HEK293 (cell line): ENCODE measurements at regions not wholly inside any gene's neighbourhood (a gene's known extent, or its start where the extent isn't known, plus 50 kb on each side); places are given as distances from the start of the nearest gene placed in this dataset.

Source experiments
- CTCF ChIA-PET: fragments of 350-600 bp; formaldehyde crosslinking; extraction: SDS; loops from one replicate; lab custom pipeline; 2021; ENCODE audit warnings: antibody characterized with exemption; lab: Yijun Ruan, JAX
- POLR2A ChIA-PET: fragments of 300-600 bp; formaldehyde crosslinking; extraction: SDS; loops from one replicate; lab custom pipeline; 2020; ENCODE audit warnings: antibody characterized with exemption, inconsistent platforms; lab: Yijun Ruan, JAX
- H3K27ac ChIP-seq: fragments of 200-500 bp; sonication (Bioruptor generic); 2 replicates; pipeline ENCODE4 v1.5.1; 2014; ENCODE audit warnings: low read depth, low read length, control low read depth, inconsistent platforms; ENCODE audit errors: extremely low read depth
- H3K36me3 ChIP-seq, 2 experiments: fragments of 200-500 bp in 1 of 2; sonication (Bioruptor generic) in 1 of 2; 1 replicate in 1 of 2; 2 replicates in 1 of 2; pipeline ENCODE4 v1.5.1; 2014 to 2017; ENCODE audit warnings: inconsistent platforms in 2 of 2, low read length in 2 of 2; ENCODE audit not compliant: control insufficient read depth in 2 of 2, insufficient read depth in 1 of 2
- H3K4me1 ChIP-seq: fragments of 200-500 bp; sonication (Bioruptor generic); 2 replicates; pipeline ENCODE4 v1.5.1; 2014; ENCODE audit warnings: mild to moderate bottlenecking, low read length, inconsistent platforms; ENCODE audit not compliant: control insufficient read depth, insufficient read depth
- H3K4me3 ChIP-seq: 2 replicates; pipeline ENCODE4 v1.5.1; 2011; ENCODE audit warnings: low read depth, mild to moderate bottlenecking, control low read depth, low read length, moderate library complexity
- H3K9me3 ChIP-seq: fragments of 200-500 bp; sonication (Bioruptor generic); 2 replicates; pipeline ENCODE4 v1.5.1; 2014; ENCODE audit warnings: low read depth, low read length, inconsistent platforms; ENCODE audit not compliant: control insufficient read depth, insufficient read depth
- GLI2 ChIP-seq: fragments of 450-650 bp; formaldehyde crosslinking; IDR thresholded peaks from 2 replicates; pipeline ENCODE4; 2017; ENCODE audit warnings: missing biosample characterization, missing genetic modification characterization, low read depth, borderline replicate concordance
- IKZF3 ChIP-seq: fragments of 450-650 bp; IDR thresholded peaks from 2 replicates; pipeline ENCODE4 v1.5.0; 2018; ENCODE audit warnings: missing biosample characterization, mild to moderate bottlenecking, missing genetic modification characterization, moderate library complexity
- KLF8 ChIP-seq: fragments of 450-650 bp; formaldehyde crosslinking; IDR thresholded peaks from 2 replicates; pipeline ENCODE4 v1.5.1; 2016; ENCODE audit warnings: missing biosample characterization, missing genetic modification characterization
- MEIS1 ChIP-seq: sonication (generic); formaldehyde crosslinking; IDR thresholded peaks from 2 replicates; pipeline ENCODE4 v1.8.1; 2022; ENCODE audit warnings: missing genetic modification reagents, mild to moderate bottlenecking, borderline replicate concordance
- PRDM1 ChIP-seq: fragments of 450-650 bp; formaldehyde crosslinking; IDR thresholded peaks from 2 replicates; pipeline ENCODE4; 2016; ENCODE audit warnings: missing biosample characterization, missing genetic modification characterization
- REST ChIP-seq: fragments of 450-650 bp; formaldehyde crosslinking; IDR thresholded peaks from 2 replicates; pipeline ENCODE4 v1.5.1; 2016; ENCODE audit warnings: missing biosample characterization, missing genetic modification characterization
- ZBTB21 ChIP-seq: fragments of 450-650 bp; formaldehyde crosslinking; IDR thresholded peaks from 2 replicates; pipeline ENCODE4 v1.5.1; 2017; ENCODE audit warnings: missing biosample characterization, missing genetic modification characterization
- ZFHX2 ChIP-seq: fragments of 450-650 bp; formaldehyde crosslinking; conservative IDR thresholded peaks from 2 replicates; pipeline ENCODE4 v1.5.1; 2016; ENCODE audit warnings: missing biosample characterization, missing genetic modification characterization
- ZFP69B ChIP-seq: fragments of 450-650 bp; formaldehyde crosslinking; IDR thresholded peaks from 2 replicates; pipeline ENCODE4 v1.5.1; 2016; ENCODE audit warnings: missing biosample characterization, missing genetic modification characterization
- ZNF121 ChIP-seq: fragments of 450-650 bp; formaldehyde crosslinking; IDR thresholded peaks from 2 replicates; pipeline ENCODE4 v1.5.1; 2016; ENCODE audit warnings: missing biosample characterization, missing genetic modification characterization
- ZNF473 ChIP-seq: fragments of 450-650 bp; formaldehyde crosslinking; IDR thresholded peaks from 2 replicates; pipeline ENCODE4 v1.5.1; 2017; ENCODE audit warnings: missing biosample characterization, missing genetic modification characterization
- ZNF48 ChIP-seq: fragments of 450-650 bp; formaldehyde crosslinking; IDR thresholded peaks from 2 replicates; pipeline ENCODE4 v1.5.1; 2016; ENCODE audit warnings: missing biosample characterization, missing genetic modification characterization
- ZNF510 ChIP-seq: fragments of 450-650 bp; formaldehyde crosslinking; IDR thresholded peaks from 2 replicates; pipeline ENCODE4 v1.5.1; 2018; ENCODE audit warnings: mild to moderate bottlenecking, missing genetic modification characterization, missing biosample characterization; ENCODE audit not compliant: insufficient replicate concordance
- ZNF548 ChIP-seq: fragments of 450-650 bp; formaldehyde crosslinking; IDR thresholded peaks from 2 replicates; pipeline ENCODE4 v1.5.1; 2016; ENCODE audit warnings: missing biosample characterization, missing genetic modification characterization
- ZNF555 ChIP-seq: fragments of 450-650 bp; formaldehyde crosslinking; conservative IDR thresholded peaks from 2 replicates; pipeline ENCODE4 v1.5.1; 2017; ENCODE audit warnings: missing biosample characterization, mild to moderate bottlenecking, missing genetic modification characterization, inconsistent platforms
- ZNF560 ChIP-seq: fragments of 450-650 bp; formaldehyde crosslinking; IDR thresholded peaks from 2 replicates; pipeline ENCODE4 v1.5.1; 2017; ENCODE audit warnings: missing biosample characterization, missing genetic modification characterization, borderline replicate concordance
- ZNF596 ChIP-seq: fragments of 450-650 bp; IDR thresholded peaks from 2 replicates; pipeline ENCODE4 v1.5.0; 2018; ENCODE audit warnings: missing biosample characterization, mild to moderate bottlenecking, missing genetic modification characterization, moderate library complexity
- ZNF621 ChIP-seq: fragments of 450-650 bp; formaldehyde crosslinking; IDR thresholded peaks from 2 replicates; pipeline ENCODE4 v1.5.1; 2017; ENCODE audit warnings: missing biosample characterization, missing genetic modification characterization
- ZNF830 ChIP-seq: fragments of 450-650 bp; IDR thresholded peaks from 2 replicates; pipeline ENCODE4 v1.5.0; 2018; ENCODE audit warnings: missing biosample characterization, missing genetic modification characterization, low read depth, mild to moderate bottlenecking, moderate library complexity

GRCh38 chrX:102029026-102029425, 96.5 kb upstream of the TCEAL2 start:
- no peak overlapping the region for H3K4me3 ChIP-seq
- TF ChIP-seq PRDM1 (tag by site-specific recombination) (no peak), ZFP69B (tag by site-specific recombination) (no peak), IKZF3 (tag by site-specific recombination) (no peak), ZNF596 (tag by site-specific recombination) (no peak), ZNF121 (tag by site-specific recombination) (no peak)
- CTCF ChIA-PET = no interaction called here
- POLR2A ChIA-PET = no interaction called here
- H3K27ac ChIP-seq = no peak overlapping the region
- no peaks in the 10 kb centered on the region for H3K36me3 ChIP-seq
- H3K4me1 ChIP-seq = no peaks in the 10 kb centered on the region
- peaks cover 3% of the 10 kb centered on the region for H3K9me3 ChIP-seq

GRCh38 chrX:102018208-102018607, 86.4 kb upstream of the ZMAT1 start:
- H3K9me3 ChIP-seq = no peaks in the 10 kb centered on the region
- TF ChIP-seq MEIS1 (CRISPR knock-in tag) = no peak
- TF ChIP-seq ZNF555 (tag by site-specific recombination) = no peak
- TF ChIP-seq GLI2 (tag by site-specific recombination) = no peak
- no peak for TF ChIP-seq ZFHX2
- TF ChIP-seq ZNF510 (tag by site-specific recombination) = no peak
- no peak for TF ChIP-seq ZNF121 (tag by site-specific recombination)
- TF ChIP-seq ZNF621 (tag by site-specific recombination) = no peak
- no peak for TF ChIP-seq ZBTB21 (tag by site-specific recombination)
- TF ChIP-seq KLF8 (tag by site-specific recombination) = no peak
- no peak for TF ChIP-seq ZNF473 (tag by site-specific recombination)
- no peak for TF ChIP-seq ZNF830 (tag by site-specific recombination)
- TF ChIP-seq REST (tag by site-specific recombination) = no peak
- TF ChIP-seq ZNF548 (tag by site-specific recombination) = no peak
- no peaks in the 10 kb centered on the region for H3K36me3 ChIP-seq
- ChIA-PET POLR2A (no interaction called here), CTCF (no interaction called here)
- H3K4me3 ChIP-seq = no peak overlapping the region
- no peaks in the 10 kb centered on the region for H3K4me1 ChIP-seq
- no peak overlapping the region for H3K27ac ChIP-seq

GRCh38 chrX:102008901-102009300, 77.1 kb upstream of the ZMAT1 start:
- Histone ChIP-seq H3K27ac (no peak overlapping the region), H3K4me3 (no peak overlapping the region), H3K36me3 (no peaks in the 10 kb centered on the region), H3K4me1 (no peaks in the 10 kb centered on the region), H3K9me3 (no peaks in the 10 kb centered on the region)
- ChIA-PET CTCF (no interaction called here), POLR2A (no interaction called here)
- TF ChIP-seq REST (tag by site-specific recombination) = no peak
- no peak for TF ChIP-seq ZNF560
- no peak for TF ChIP-seq ZNF48 (tag by site-specific recombination)
